HCEC 1CT (cell line): ENCODE measurements at regions not wholly inside any gene's neighbourhood (a gene's known extent, or its start where the extent isn't known, plus 50 kb on each side); places are given as distances from the start of the nearest gene placed in this dataset.
A peak's percentile ranks its signal among the peaks of the same experiment; 100 is the strongest.

Experiments
- DNase-seq: peaks from one replicate; pipeline ENCODE4 v3.0.0-alpha.2; 2017

- no peak for DNase-seq
These were observed 489.8 kb upstream of the ZMIZ1 start for GRCh38 chr10:78578929-78579328.

- no peak for DNase-seq
These were observed 489.2 kb upstream of the ZMIZ1 start for GRCh38 chr10:78579576-78579975.

- DNase-seq: no peak
These were observed 488.8 kb upstream of the ZMIZ1 start for GRCh38 chr10:78579995-78580394.

- DNase-seq: no peak
These were observed 487.6 kb upstream of the ZMIZ1 start for GRCh38 chr10:78581133-78581694.

GRCh38 chr10:78582540-78582939 lies 486.2 kb upstream of the ZMIZ1 start:
- no peak for DNase-seq

GRCh38 chr10:78584266-78584665 lies 484.5 kb upstream of the ZMIZ1 start:
- DNase-seq: no peak

- no peak for DNase-seq
These were observed 484.1 kb upstream of the ZMIZ1 start for GRCh38 chr10:78584681-78585080.

- DNase-seq: no peak
These were observed 482.8 kb upstream of the ZMIZ1 start for GRCh38 chr10:78585952-78586351.

- DNase-seq: no peak
These were observed 480.5 kb upstream of the ZMIZ1 start for GRCh38 chr10:78588194-78588811.

- no peak for DNase-seq
These were observed 479.1 kb upstream of the ZMIZ1 start for GRCh38 chr10:78589687-78590086.

GRCh38 chr10:78591066-78591465 lies 477.7 kb upstream of the ZMIZ1 start:
- no peak for DNase-seq

GRCh38 chr10:78594559-78595268 lies 474.1 kb upstream of the ZMIZ1 start:
- DNase-seq: no peak

GRCh38 chr10:78595269-78595619 lies 473.5 kb upstream of the ZMIZ1 start:
- no peak for DNase-seq

- DNase-seq: no peak
These were observed 472.2 kb upstream of the ZMIZ1 start for GRCh38 chr10:78596556-78596955.

- DNase-seq: no peak
These were observed 470.8 kb upstream of the ZMIZ1 start for GRCh38 chr10:78597796-78598555.

GRCh38 chr10:78599122-78599853 lies 469.5 kb upstream of the ZMIZ1 start:
- DNase-seq: no peak

GRCh38 chr10:78600121-78600665 lies 468.6 kb upstream of the ZMIZ1 start:
- DNase-seq: no peak

GRCh38 chr10:78600740-78601139 lies 468.0 kb upstream of the ZMIZ1 start:
- DNase-seq: no peak

- DNase-seq: no peak
These were observed 466.4 kb upstream of the ZMIZ1 start for GRCh38 chr10:78602201-78602932.

- no peak for DNase-seq
These were observed 464.5 kb upstream of the ZMIZ1 start for GRCh38 chr10:78604286-78604685.

GRCh38 chr10:78604721-78605120 lies 464.0 kb upstream of the ZMIZ1 start:
- no peak for DNase-seq

- peak; percentile 23 for DNase-seq
These were observed 462.9 kb upstream of the ZMIZ1 start for GRCh38 chr10:78605800-78606350.
